ENCODE measurements at regions not wholly inside any gene's neighbourhood (a gene's known extent, or its start where the extent isn't known, plus 50 kb on each side); places are given as distances from the start of the nearest gene placed in this dataset.

DNA sequence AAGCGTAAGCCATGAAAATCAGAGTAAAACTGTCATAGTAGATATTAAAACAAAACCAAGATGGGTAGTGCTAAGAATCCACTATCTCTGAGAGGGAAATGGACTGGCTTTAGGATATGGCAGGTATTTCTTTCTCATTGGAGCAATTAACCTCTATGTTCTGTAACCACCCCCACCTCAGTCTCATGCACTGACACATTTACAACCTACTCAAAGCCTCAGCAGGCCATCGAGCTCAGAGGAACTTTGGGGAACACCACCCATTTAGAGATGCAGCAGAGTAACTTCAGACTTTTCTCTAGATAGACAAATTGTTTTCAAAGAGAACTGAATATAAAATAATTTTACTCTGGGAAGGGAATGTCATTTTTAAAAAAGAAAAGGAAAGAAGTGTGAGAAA is 615.8 kb upstream of the ZFHX3 start:
- DNase-seq: no peak

DNA sequence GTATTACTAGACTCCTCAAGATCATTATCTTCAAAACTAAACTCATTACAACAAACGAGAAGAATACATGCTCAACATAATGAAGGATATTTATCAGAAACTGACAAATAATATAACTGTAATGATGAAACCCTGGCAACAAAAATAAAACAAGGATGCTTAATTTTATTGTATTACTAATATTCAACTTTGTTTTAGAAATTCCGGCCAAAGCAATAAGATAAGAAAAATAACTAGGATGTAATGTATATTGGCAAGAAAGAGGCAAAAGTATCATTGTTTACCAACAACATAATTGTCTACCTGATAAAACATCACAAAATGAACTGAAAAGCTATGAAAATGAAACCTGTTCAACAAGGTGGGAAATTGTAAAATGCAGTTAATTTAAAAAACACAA is 588.3 kb upstream of the ZFHX3 start:
- no peak for DNase-seq

DNA sequence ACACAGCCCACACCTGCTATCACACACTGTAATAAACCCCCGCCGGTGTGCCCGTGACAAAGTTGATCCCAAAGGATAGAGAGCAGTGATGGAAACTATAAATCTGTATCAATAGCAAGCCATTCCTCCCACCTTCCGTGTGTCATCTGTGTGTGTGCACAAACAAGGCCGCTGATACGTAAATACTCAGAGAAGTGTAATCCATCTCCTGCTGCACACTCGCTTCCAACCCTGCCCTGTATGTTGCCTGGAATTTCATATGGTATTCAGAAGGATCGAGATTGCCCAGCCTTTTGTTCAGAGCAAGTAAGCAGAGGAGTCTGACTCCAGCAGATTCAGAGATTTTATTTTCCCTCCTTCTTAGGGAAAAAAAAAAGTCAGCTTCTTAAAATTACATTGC is 581.1 kb upstream of the ZFHX3 start:
- no peak for DNase-seq

DNA sequence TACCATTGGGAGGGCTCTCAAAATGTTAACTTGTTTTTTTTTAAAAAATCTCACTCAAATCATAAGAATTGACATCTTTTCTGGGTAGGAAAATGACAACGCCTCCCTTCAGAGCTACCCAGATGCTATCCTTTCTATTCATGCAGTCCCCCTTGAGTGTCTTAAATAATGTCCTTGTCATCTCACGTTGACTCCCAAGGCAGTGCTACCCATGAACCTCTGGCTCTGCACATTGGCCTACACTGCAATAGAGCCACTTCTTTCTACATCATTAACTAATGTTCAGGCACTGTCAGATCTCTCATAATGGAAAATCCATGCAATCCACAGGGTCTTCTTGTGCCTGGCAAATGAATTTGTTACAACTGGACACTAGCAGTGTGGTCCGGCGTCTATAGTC is 569.8 kb upstream of the ZFHX3 start:
- no peak for DNase-seq

DNA sequence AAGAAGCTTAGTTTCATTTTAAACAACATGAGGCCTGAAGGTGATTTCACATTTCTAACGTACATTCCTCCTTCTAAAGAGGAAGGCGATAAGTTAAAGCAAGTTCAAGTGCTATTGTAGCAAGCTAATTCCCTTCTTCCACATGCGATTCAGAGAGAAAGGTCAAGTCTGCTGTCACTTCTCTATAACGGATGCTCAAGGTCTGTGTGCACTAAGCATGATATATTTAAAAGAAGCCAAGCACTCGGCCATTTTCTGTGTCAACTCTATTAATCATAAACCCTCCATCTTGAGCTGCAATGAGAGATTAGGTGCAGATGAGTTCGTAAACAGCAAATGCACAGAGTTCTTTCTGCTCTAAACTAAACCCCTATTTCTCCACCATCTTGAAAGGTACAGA is 568.8 kb upstream of the ZFHX3 start:
- no peak for DNase-seq

DNA sequence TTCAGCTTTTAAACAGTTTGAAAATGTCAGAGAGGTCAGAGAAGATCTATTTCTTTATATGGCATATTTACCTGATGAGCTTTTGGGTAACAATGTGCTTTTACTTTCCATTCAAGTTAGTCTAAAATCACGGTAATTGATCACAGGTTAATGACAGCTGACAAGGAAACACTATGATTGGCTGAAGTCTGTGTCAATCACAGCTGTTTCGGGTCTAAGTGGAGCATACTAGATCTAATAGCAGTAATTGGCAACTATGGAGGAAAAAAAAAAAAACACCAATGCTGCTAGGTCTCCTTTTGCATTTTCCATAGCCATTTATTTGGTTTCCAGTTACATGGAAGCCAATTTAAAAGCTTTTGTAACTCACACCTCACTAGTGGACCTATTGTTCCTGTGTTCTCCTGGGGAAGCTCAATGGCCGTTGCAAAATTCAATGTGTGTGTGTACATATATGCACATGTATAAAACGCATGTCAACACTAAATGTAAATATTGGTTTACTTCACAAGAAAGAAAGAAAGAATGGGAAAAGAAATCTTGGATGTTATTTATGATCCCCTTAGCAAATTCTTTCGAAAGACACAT is 568.3 kb upstream of the ZFHX3 start:
- DNase-seq: no peak

DNA sequence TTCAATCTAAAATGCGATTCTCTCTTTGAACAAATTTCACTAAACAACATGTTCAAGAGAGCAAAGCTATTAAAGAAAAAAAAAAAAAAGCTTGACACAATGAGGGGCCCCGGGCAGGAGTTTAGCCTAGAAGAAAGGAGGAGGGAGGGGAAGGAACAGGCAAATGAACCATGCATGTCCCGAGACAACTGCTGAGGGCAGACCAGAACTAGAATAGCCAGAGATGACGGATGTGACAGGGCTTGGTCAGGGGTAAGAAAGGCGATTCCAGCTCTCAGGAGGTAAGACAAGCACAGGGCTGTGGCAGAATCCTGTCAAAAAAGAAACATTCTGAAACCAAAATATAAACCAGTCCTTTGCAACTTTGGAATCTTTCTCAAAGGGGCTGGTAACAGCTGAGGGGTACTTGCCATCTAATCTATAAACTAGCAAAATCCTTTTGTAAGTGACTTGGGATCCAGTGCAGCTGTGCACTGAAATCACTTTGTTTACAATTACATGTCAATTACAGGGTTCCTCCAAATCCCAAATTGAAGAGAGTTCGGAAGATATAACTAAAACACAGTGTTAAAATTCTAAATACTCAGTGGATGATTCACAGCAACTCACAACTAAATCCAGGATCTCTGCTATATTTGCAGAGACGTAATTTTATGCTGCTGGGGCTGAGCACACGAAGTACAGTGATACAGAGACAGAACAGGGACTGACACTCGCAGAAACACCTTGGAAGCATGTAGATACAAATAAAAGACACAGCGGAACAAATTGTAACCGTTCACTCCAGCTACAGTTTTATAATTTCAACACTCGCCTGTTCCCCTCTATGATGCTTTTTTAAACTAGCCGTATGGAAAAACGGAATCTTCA is 567.4 kb upstream of the ZFHX3 start:
- DNase-seq: no peak

DNA sequence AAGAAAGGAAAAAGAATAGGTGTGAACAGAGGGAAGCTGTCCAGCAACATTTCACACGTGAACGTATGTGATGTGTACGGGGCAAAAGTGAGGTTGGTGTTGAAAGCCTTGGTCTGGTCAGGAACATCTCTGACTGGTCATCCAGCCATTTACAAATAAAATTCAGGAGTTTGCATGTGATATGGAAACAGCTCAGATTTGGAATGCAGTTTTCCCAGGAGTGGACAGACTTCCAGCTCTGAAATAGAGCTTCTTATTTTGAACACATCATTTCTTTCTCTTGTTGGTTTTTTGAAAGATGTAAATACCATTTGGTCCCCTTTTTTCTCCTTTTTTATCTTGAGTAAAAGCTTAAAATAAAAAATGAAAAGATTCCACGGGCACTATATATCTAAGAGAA is 566.2 kb upstream of the ZFHX3 start:
- DNase-seq: no peak

DNA sequence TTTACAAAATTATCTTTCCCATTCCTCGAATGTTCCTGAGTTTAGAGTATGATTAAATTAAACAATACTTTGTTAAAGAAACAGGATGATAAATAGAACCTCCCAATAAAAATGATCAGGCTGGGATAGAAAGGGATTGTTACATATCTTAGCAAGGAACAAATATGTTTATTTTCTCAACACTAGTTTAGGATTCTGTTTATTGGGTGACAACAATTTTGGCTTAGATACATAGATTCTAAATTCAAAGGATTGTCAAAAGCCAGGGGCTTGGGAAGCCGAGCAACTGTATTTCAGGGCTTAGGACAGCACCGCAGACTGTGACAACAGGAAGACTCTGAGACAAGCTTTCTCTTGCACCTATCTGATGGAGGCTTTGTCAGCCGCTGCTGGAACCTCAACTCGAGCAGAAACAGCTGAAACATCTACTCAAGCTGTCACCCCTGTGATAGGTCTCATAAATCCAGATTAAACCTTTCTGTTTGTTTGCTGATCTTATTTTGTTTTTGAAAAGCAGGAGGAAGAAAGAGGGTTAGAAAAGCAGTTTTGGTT is 562.8 kb upstream of the ZFHX3 start:
- no peak for DNase-seq

DNA sequence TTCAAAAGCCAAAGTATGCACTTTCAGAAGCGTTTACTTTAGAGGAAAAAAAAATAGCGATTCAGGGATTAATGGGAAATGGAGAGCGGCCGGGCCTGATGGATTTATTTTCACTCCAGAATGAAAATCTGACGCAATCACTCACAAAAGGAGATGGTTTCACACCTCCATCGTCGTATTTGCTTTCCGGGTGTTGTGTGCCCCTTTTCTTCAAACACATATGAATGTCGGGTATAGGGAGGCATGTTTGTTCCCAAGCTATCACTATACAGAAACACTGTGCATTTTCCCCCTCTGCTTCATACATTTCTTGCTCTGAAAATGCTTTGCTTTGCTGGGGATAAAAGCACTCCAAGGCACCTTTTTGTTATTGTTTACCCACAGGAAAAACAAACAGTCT is 562.2 kb upstream of the ZFHX3 start:
- DNase-seq: no peak

DNA sequence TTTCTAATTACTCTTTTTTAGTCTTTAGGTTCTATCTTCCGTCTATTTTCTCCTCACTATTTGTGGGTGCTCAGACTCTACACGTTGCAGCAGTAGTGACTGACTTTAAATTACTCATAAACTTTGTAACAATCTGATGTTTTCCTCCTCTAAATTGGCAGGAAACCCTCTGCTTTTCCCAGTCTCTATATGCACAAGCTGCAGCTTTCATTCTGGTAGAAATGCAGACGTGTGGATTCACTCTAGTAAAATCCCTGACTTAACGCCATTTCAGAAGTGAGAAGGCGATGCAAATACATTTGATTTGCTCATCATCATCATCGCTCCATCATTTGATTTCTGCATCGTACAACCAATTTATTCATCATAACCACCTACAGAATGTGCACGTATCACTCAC is 561.0 kb upstream of the ZFHX3 start:
- DNase-seq: no peak

DNA sequence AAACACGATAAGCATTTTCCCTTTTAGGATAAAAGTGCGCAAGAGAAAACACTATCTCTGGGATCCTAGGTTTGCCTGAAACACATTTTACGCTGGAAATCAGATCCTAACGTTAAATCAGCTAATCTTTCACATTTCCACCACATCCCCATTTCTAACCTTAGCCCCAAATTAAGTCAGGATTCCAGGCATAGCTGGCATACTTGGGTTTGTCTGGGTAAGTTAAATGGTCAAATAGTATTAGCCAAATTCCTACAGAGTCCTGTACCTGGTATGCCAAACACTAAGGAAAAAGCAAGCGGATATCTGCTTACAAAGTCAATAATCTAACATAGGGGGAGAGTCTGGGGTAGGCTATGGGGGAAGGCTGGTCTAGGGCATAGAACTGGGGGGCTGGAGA is 557.4 kb upstream of the ZFHX3 start:
- no peak for DNase-seq

DNA sequence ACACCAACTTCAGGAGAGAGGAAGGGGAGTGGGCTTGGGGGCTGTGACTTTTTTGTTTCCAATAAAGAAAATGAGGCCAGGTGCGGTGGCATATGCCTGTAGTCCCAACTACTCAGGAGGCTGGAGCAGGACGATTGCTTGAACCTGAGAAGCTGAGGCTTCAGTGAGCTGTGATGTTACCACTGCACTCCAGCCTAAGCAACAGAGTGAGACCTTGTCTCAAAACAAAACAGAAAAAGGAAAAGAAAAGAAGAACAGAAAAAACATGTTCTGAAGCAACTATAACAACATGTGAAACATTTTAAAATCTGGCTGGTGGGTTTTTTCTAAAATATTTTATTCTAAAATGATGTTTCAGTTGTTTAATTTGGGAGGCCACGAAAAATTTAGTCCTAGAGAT is 554.0 kb upstream of the ZFHX3 start:
- no peak for DNase-seq

DNA sequence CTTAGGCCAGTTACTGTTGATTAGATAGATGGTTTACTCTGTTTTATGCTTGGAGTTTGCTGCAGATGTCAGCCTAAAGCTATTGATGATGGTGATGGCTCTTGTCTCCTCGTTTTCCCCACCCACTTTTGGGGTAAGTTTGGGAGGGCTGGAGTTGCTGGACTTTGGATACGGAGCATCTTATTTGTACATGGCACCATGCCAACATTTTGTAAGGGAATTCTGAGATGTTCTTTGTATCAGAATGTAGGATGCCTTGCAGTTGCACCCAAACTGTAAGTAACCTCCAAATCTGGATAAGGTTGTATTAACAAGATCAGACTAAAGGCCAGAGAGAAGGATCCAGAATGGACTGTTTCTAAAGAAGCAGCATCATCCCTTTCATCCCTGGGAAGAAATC is 551.9 kb upstream of the ZFHX3 start:
- no peak for DNase-seq

DNA sequence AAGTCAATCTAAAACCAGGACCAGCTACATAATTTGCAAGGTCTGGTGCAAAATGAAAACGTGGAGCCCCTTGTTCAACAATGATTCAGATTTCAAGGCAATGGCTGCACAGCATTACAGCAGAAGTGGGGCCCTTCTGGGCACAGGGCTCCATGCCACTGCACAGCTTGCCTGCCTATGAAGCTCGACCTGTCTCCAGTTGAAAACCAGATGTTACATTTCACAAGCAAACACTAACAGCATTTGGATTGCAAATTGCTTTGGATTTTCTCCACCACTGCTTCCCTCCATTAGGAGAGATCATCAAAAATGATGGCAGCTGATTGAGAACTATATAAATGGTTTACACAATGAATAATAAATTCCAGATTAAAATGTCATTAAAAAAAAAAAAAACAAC is 551.4 kb upstream of the ZFHX3 start:
- no peak for DNase-seq

DNA sequence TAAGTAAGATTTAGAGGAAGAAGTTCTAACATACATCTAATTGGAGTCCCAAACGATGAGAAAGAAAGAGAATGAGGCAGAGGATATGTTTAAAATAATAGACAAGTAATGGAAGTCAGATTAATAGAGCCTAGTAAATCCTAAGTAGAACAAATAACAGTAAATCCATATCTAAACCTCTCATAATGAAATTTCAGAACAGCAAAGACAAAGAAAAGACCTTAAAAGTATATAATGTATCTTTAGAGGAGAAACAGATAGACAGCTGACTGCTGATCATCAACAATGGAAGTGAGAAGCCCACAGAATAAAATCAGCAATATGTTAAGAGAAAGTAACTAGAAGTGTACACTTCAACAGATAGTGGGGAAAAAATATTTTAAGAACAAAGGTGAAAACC is 536.2 kb upstream of the ZFHX3 start:
- DNase-seq: no peak

DNA sequence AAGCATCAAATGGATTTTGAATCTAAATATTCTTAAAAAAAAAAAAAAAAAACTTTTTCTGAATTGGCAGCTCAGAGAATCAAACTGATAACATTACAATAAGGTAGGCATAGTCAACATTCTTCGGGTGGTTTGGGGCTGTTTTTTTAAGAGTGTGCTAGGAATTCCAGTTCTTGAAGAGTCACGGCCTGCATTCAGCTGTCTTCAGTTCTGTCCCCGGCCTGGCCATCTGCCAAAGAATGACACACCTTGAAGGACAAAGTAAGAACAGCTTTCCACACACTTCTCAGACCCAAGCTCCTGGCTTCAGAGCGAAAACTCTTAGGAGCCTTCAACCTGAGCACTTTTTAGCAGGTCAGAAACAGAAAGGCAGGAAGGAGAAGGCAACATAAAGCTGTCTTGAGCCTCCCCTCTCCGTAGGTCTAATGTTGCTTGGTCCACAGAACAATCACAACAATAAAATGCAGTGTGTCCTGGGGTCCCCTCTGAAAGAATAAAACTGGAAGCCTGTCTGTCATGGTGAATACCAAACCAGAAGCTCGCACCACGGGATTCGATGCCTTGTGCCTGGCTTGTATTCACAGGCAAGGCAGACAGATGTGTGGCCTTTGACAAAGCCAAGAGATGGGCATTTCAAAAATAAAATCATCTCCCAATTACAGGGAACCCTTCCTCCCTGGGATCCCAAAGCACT is 524.4 kb upstream of the ZFHX3 start:
- DNase-seq: no peak

DNA sequence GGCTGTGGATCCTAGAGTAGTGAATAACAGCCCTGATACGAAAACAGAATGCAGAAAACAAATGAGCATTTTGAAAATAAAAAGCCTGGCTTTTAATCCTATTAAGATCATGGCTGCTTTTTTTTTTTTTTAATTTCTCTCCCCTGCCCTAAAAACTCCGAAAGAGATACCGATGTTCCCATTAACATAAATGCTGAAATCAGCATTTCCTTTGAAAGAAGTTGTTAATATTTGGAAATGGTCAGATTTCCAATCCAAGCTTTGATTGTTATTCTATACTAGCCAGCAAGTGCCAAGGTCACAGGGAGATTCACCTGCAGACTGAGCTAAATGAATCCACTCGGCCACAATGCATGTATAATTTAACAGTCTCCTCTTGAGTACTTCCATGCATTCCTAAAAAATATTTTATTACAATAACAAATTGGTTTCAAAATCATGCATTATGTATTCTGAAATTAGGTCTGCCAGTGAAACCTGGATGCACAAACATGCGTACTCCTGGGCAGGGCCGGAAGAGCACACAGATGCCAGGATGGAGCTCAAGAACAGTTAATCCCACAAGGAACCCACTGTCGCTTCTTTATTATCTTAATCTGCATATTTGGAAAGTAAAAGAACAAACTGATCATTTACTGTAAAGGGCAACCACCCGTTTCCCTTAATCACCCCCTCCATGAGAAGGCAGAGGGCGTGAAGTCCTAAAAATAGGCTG is 521.5 kb upstream of the ZFHX3 start:
- DNase-seq: no peak

DNA sequence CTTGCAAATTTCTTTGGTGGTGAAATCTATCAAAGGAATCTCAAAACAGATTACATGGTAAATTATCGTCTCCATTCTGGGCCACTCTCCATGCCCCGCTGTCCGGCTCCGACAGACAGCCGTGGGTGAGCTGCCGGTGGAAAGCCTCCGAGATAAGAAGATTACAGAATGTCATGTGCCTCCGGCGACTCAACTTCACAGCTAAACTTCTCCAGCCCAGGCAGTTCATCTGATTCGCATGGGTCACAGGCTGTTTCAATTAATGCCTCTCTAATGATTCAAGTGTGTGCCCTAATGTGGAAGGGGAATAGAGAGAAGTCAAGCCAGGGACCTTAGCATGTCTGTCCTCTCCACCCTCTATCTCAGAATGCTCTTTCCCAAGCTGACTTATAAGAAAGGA is 520.8 kb upstream of the ZFHX3 start:
- DNase-seq: no peak

DNA sequence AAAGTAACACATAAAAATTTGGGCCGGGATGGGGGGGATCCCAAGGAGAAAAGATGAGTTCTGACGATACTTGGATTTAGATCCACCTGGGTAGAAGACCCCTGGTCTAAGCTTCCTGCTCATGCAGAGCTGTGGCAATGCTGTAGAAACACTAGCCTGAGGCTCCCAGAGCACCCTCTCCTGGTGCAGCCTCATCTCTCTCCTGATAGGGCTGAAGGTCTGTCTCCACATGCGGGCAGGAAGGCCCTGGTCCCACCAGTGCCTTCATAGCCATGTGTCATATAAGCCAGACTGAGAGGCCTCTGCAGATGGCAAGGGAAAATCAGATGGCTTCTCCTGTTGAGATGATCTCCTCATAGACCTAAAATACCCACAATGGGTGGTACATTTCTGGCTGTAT is 518.0 kb upstream of the ZFHX3 start:
- no peak for DNase-seq

DNA sequence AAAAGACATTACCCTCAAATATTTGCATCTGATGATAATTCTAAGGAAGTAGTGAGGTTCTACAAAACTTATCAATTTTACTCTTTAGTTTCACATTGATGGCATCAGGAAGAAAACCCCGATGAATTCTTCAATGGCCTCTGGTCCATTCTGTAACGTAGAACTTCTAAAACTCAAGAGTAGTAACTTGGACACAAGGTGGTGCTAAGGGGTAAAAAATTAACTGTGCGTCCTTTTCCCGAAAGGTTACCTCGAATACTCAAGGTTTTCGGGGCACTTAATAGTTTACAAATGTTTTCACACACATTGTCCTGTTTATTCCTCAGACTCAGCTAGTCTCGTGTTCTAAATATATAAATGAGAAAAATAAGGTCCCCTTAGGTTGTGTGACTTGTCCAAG is 517.3 kb upstream of the ZFHX3 start:
- DNase-seq: no peak

DNA sequence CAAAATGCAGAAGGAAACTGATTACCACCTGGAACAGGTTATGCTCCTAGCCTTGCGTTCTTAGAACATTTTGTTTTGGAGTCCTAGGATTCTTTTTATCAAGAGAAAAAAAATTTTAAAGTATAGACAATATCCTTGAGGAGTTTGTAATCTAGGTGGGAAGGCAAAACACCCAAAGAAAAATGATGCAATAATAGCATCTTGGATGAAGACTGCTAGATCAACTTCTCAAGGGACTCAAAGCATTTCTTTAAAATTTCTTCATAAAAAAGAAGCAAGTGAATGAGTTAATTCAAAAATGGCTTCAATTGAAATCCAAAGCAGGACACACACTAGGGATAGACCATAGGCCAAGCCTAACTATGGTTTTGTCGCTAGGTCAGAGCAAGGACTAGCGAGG is 515.8 kb upstream of the ZFHX3 start:
- DNase-seq: no peak

DNA sequence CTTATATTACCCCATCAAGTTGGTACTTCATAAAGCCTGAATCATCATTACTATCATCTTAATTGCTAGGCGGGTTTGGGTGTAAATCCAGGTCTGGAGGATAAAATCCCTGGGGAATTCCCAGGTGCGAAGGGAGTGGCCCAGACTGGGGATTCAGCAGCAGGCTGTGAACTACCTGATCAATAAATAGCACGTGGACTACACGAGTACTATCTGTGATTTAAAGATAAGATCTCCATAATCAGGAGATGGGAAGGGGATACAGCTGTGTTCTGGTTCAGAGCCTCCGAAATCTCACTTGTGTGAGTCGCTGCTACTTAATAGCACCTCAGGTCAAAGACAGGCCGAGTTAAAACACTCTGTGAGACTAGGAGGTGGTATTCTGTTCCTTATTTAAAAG is 512.6 kb upstream of the ZFHX3 start:
- DNase-seq: no peak

All from CD4-positive, alpha-beta T cell treated with Interferon gamma for 1 hour (primary cell).